SIG-M5 treated with dmso at 0.1 percent for 504 hours (cell line): ENCODE measurements at regions not wholly inside any gene's neighbourhood (a gene's known extent, or its start where the extent isn't known, plus 50 kb on each side); places are given as distances from the start of the nearest gene placed in this dataset.
"Not testable (repeated sequence)": the region's sequence is repeated elsewhere in the genome, so short reads cannot be mapped to it uniquely, and the experiment has no call there.

Experiments used
- DNase-seq: peaks from one replicate; lab custom pipeline; 2025; ENCODE audit not compliant: unreplicated experiment; lab: John Stamatoyannopoulos, UW

- no peak for DNase-seq
Measured at GRCh38 chr22:26958378-26958777, 301.0 kb downstream of the MIAT start.

GRCh38 chr22:26964642-26965041 lies 307.3 kb downstream of the MIAT start:
- DNase-seq = no peak

GRCh38 chr22:26967282-26967681 lies 309.9 kb downstream of the MIAT start:
- DNase-seq = no peak

GRCh38 chr22:26968859-26969523 lies 311.6 kb downstream of the MIAT start:
- DNase-seq = no peak

GRCh38 chr22:26970809-26971394 lies 313.5 kb downstream of the MIAT start:
- no peak for DNase-seq

- DNase-seq = no peak
Measured at GRCh38 chr22:26972286-26972685, 314.9 kb downstream of the MIAT start.

- not testable (repeated sequence) for DNase-seq
Measured at GRCh38 chr22:26972915-26973314, 315.5 kb downstream of the MIAT start.

- no peak for DNase-seq
Measured at GRCh38 chr22:26974034-26974433, 316.6 kb downstream of the MIAT start.

- no peak for DNase-seq
Measured at GRCh38 chr22:26974914-26975803, 317.8 kb downstream of the MIAT start.

GRCh38 chr22:26975865-26976264 lies 318.5 kb downstream of the MIAT start:
- no peak for DNase-seq

GRCh38 chr22:26977741-26978376 lies 320.5 kb downstream of the MIAT start:
- DNase-seq = no peak

GRCh38 chr22:26979294-26979693 lies 321.9 kb downstream of the MIAT start:
- no peak for DNase-seq

GRCh38 chr22:26981111-26981510 lies 323.7 kb downstream of the MIAT start:
- DNase-seq = no peak

- no peak for DNase-seq
Measured at GRCh38 chr22:26981541-26981940, 324.2 kb downstream of the MIAT start.

- DNase-seq = no peak
Measured at GRCh38 chr22:26983311-26983710, 325.9 kb downstream of the MIAT start.

- no peak for DNase-seq
Measured at GRCh38 chr22:26985206-26985605, 327.8 kb downstream of the MIAT start.

GRCh38 chr22:26985931-26986782 lies 328.8 kb downstream of the MIAT start:
- no peak for DNase-seq

GRCh38 chr22:26986884-26987283 lies 329.5 kb downstream of the MIAT start:
- no peak for DNase-seq

- DNase-seq = no peak
Measured at GRCh38 chr22:26990503-26991189, 333.3 kb downstream of the MIAT start.

- no peak for DNase-seq
Measured at GRCh38 chr22:26992556-26992955, 335.2 kb downstream of the MIAT start.
